ENCODE measurements at regions not wholly inside any gene's neighbourhood (a gene's known extent, or its start where the extent isn't known, plus 50 kb on each side); places are given as distances from the start of the nearest gene placed in this dataset.

- no peak overlapping the region for H3K27ac ChIP-seq
- no peak overlapping the region for H3K4me3 ChIP-seq (ENCODE audit: low read depth, low read length)
- H3K27me3 ChIP-seq (replicated peaks) = no peaks in the 10 kb centered on the region
- TF ChIP-seq, protein P1, sequence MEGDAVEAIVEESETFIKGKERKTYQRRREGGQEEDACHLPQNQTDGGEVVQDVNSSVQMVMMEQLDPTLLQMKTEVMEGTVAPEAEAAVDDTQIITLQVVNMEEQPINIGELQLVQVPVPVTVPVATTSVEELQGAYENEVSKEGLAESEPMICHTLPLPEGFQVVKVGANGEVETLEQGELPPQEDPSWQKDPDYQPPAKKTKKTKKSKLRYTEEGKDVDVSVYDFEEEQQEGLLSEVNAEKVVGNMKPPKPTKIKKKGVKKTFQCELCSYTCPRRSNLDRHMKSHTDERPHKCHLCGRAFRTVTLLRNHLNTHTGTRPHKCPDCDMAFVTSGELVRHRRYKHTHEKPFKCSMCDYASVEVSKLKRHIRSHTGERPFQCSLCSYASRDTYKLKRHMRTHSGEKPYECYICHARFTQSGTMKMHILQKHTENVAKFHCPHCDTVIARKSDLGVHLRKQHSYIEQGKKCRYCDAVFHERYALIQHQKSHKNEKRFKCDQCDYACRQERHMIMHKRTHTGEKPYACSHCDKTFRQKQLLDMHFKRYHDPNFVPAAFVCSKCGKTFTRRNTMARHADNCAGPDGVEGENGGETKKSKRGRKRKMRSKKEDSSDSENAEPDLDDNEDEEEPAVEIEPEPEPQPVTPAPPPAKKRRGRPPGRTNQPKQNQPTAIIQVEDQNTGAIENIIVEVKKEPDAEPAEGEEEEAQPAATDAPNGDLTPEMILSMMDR (IDR thresholded peaks at IDR 0.05; ENCODE audit: low read depth, low read length, missing control alignments) = no peak
- in situ Hi-C loops (cut with HindIII; ENCODE audit: low pct_ligation_motif_present, low sequenced_read_pairs) = no loop called here
- no peak for DNase-seq
- H3K36me3 ChIP-seq (replicated peaks) = no peaks in the 10 kb centered on the region
Observed at GRCh38 chr18:2263303-2263890, 307.9 kb downstream of the METTL4 start.

GRCh38 chr18:2274613-2275012 lies 296.7 kb downstream of the METTL4 start:
- in situ Hi-C loops (cut with HindIII; ENCODE audit: low pct_ligation_motif_present, low sequenced_read_pairs) = no loop called here

DNA sequence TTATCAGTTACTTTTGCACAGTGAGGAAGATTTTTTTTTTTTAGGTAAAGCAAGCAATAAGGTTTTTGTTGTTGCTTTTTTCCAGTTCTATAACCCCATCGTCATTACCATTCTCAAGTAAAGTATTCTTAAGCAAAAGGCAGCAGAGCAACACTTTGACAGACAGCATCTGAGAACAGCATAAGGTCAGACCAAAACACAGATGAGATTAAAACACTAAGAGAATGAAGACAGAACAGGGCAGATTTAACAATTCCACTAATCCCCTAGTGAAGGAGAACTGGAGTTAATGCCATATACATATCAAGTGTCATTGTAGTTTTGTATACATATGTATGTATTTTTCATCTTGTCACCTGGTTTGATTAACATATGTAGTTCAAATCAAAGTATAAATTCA lies 290.2 kb downstream of the METTL4 start:
- in situ Hi-C loops (cut with HindIII; ENCODE audit: low pct_ligation_motif_present, low sequenced_read_pairs) = no loop called here
- Histone ChIP-seq H3K27me3 (replicated peaks) (no peaks in the 10 kb centered on the region), H3K4me3 (ENCODE audit: low read depth, low read length) (no peak overlapping the region), H3K36me3 (replicated peaks) (no peaks in the 10 kb centered on the region), H3K27ac (no peak overlapping the region)
- TF ChIP-seq, protein P1 (IDR thresholded peaks at IDR 0.05; ENCODE audit: low read depth, low read length, missing control alignments) = no peak
- DNase-seq = no peak

More at GRCh38 chr18:2274613-2275012, 296.7 kb downstream of the METTL4 start:
- no peak overlapping the region for H3K4me3 ChIP-seq (ENCODE audit: low read depth, low read length)
- TF ChIP-seq, protein P1 (IDR thresholded peaks at IDR 0.05; ENCODE audit: low read depth, low read length, missing control alignments) = no peak
- no peak overlapping the region for H3K27ac ChIP-seq
- no peak for DNase-seq
- H3K36me3 ChIP-seq (replicated peaks) = no peaks in the 10 kb centered on the region
- H3K27me3 ChIP-seq (replicated peaks) = no peaks in the 10 kb centered on the region

GRCh38 chr18:2281523-2282199 lies 289.6 kb downstream of the METTL4 start:
- Histone ChIP-seq H3K27me3 (replicated peaks) (no peaks in the 10 kb centered on the region), H3K27ac (no peak overlapping the region), H3K4me3 (ENCODE audit: low read depth, low read length) (no peak overlapping the region), H3K36me3 (replicated peaks) (no peaks in the 10 kb centered on the region)
- TF ChIP-seq, protein P1 (IDR thresholded peaks at IDR 0.05; ENCODE audit: low read depth, low read length, missing control alignments) = no peak
- no peak for DNase-seq
- in situ Hi-C loops (cut with HindIII; ENCODE audit: low pct_ligation_motif_present, low sequenced_read_pairs) = no loop called here

DNA sequence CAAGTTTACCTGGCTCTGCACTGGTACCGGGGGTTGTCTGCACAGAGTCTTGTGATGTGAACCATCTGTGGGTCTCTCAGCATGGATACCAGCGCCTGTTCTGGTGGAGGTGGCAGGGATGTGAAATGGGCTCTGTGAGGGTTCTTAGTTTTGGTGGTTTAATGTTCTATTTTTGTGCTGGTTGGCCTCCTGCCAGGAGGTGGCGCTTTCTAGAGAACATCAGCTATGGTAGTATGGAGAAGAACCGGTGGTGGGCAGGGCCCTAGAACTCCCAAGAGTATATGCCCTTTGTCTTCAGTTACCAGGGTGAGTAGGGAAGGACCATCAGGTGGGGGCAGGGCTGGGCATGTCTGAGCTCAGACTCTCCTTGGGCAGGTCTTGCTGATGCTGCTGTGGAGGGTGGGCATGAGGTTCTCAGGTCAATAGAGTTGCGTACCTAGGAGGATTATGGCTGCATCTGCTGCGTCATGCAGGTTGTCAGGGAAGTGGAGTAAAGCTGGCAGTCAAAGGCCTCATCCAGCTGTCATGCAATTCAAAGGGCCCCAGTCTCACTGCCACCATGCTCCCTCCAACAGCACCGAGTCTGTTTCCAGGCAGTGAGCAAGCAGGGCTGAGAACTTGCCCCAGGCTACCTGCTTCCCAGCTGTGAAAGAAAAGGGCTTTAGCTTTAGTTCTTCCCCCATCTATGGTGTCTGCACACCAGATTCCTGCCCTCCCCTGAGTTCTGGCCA lies 278.0 kb downstream of the METTL4 start:
- Histone ChIP-seq H3K27ac (no peak overlapping the region), H3K27me3 (replicated peaks) (no peaks in the 10 kb centered on the region), H3K36me3 (replicated peaks) (no peaks in the 10 kb centered on the region), H3K4me3 (ENCODE audit: low read depth, low read length) (no peak overlapping the region)
- no peak for DNase-seq
- TF ChIP-seq, protein P1 (IDR thresholded peaks at IDR 0.05; ENCODE audit: low read depth, low read length, missing control alignments) = no peak
- in situ Hi-C loops (cut with HindIII; ENCODE audit: low pct_ligation_motif_present, low sequenced_read_pairs) = no loop called here
